Endothelial cell of umbilical vein (primary cell): ENCODE measurements at regions not wholly inside any gene's neighbourhood (a gene's known extent, or its start where the extent isn't known, plus 50 kb on each side); places are given as distances from the start of the nearest gene placed in this dataset.

Source experiments
- BruUV-seq: library from RNA; stranded (reverse); fragments of 400-500 nt; replicated peaks from 2 replicates; lab custom pipeline; 2021; lab: Mats Ljungman, UMichigan
- CTCF ChIA-PET: fragments of 300-600, 350-600 bp; sonication (Branson Sonifier 250); formaldehyde crosslinking; loops from one replicate; lab custom pipeline; 2021; ENCODE audit warnings: antibody characterized with exemption, inconsistent platforms; lab: Charles Lee
- POLR2A ChIA-PET: fragments of 300-600, 350-600 bp; sonication (Branson Sonifier 250); formaldehyde crosslinking; loops from one replicate; lab custom pipeline; 2021; ENCODE audit warnings: antibody characterized with exemption, inconsistent platforms; lab: Charles Lee
- DNase-seq: peaks from one replicate; pipeline ENCODE4 v3.0.0-alpha.2; 2011; ENCODE audit warnings: low read depth, low spot score
- FAIRE-seq: peaks from 2 replicates; lab custom pipeline; 2011; peaks lifted over from hg19 to GRCh38; lab: Jason Lieb, UNC
- H2AFZ ChIP-seq: 2 replicates; pipeline ENCODE4 v1.6.0; 2012; ENCODE audit warnings: low read depth, low read length, control low read depth, inconsistent platforms
- H3K27ac ChIP-seq: 2 replicates; pipeline ENCODE4 v1.5.1; 2011; ENCODE audit warnings: low read depth, mild to moderate bottlenecking, control low read depth, low read length, moderate library complexity; ENCODE audit not compliant: insufficient read depth
- H3K27me3 ChIP-seq, 2 experiments: 2 replicates each; pipeline versions ENCODE4 v1.6.0 to v1.6.1; 2011; ENCODE audit warnings: low read length in 2 of 2, mixed read lengths in 1 of 2; ENCODE audit not compliant: control insufficient read depth in 2 of 2, insufficient read depth in 2 of 2
- H3K36me3 ChIP-seq, 2 experiments: 2 replicates in 1 of 2; 3 replicates in 1 of 2; pipeline ENCODE4 v1.5.1; 2011; ENCODE audit warnings: low read length in 2 of 2, mild to moderate bottlenecking in 1 of 2, moderate library complexity in 1 of 2; ENCODE audit not compliant: control insufficient read depth in 2 of 2, insufficient read depth in 2 of 2; ENCODE audit errors: extremely low read depth in 1 of 2
- H3K4me1 ChIP-seq: 3 replicates; pipeline ENCODE4 v1.5.1; 2011; ENCODE audit warnings: mild to moderate bottlenecking, low read length; ENCODE audit not compliant: control insufficient read depth, insufficient read depth; ENCODE audit errors: extremely low read depth
- H3K4me2 ChIP-seq: 2 replicates; pipeline ENCODE4 v1.6.1; 2011; ENCODE audit warnings: low read length, control low read depth, mixed read lengths; ENCODE audit not compliant: insufficient read depth
- H3K4me3 ChIP-seq, 3 experiments: fragments of 200-600 bp in 1 of 3; sonication (generic), shearing (Covaris generic) in 1 of 3; replicated peaks in 1 of 3; 2 replicates each; pipeline ENCODE4 v1.5.1; 2011 to 2016; ENCODE audit warnings: control low read depth in 3 of 3, low read length in 3 of 3, mild to moderate bottlenecking in 2 of 3, inconsistent platforms in 1 of 3, low read depth in 1 of 3, moderate library complexity in 1 of 3; ENCODE audit not compliant: insufficient read depth in 1 of 3
- H3K79me2 ChIP-seq: 2 replicates; pipeline ENCODE4 v1.6.0; 2012; ENCODE audit warnings: low read length, inconsistent platforms; ENCODE audit not compliant: control insufficient read depth, insufficient read depth
- H3K9ac ChIP-seq: replicated peaks from 2 replicates; pipeline ENCODE3; 2011; ENCODE audit warnings: low read length, control low read depth; ENCODE audit not compliant: insufficient read depth; ENCODE audit errors: extremely low read depth
- H3K9me1 ChIP-seq: replicated peaks from 3 replicates; pipeline ENCODE4 v1.6.0; 2011; ENCODE audit warnings: mild to moderate bottlenecking, low read length; ENCODE audit not compliant: control insufficient read depth, insufficient read depth; ENCODE audit errors: extremely low read depth
- H3K9me3 ChIP-seq: replicated peaks from 2 replicates; pipeline ENCODE4 v1.5.1; 2012; ENCODE audit warnings: low read length, inconsistent platforms; ENCODE audit not compliant: control insufficient read depth, insufficient read depth
- H4K20me1 ChIP-seq: replicated peaks from 2 replicates; pipeline ENCODE3; 2011; ENCODE audit warnings: mild to moderate bottlenecking, low read length; ENCODE audit not compliant: control insufficient read depth, insufficient read depth; ENCODE audit errors: extremely low read depth
- CTCF ChIP-seq, 2 donors: IDR thresholded peaks; 1 replicate in 1 of 2; 2 replicates in 1 of 2; pipeline ENCODE4 v1.5.1; 2011; ENCODE audit warnings: low read length in 2 of 2, mild to moderate bottlenecking in 2 of 2, moderate library complexity in 2 of 2, control low read depth in 1 of 2, inconsistent platforms in 1 of 2, low read depth in 1 of 2; ENCODE audit not compliant: insufficient read depth in 1 of 2; ENCODE audit errors: extremely low read depth in 1 of 2
- EZH2 ChIP-seq: IDR thresholded peaks from 2 replicates; pipeline ENCODE4 v1.6.1; 2012; ENCODE audit warnings: borderline replicate concordance, low read depth, mild to moderate bottlenecking, moderate library complexity, low read length, inconsistent platforms; ENCODE audit not compliant: severe bottlenecking
- JUN ChIP-seq: IDR thresholded peaks from 2 replicates; pipeline ENCODE4 v1.6.1; 2011; ENCODE audit warnings: borderline replicate concordance, low read depth; ENCODE audit not compliant: insufficient read length, insufficient read depth
- MYC ChIP-seq: IDR thresholded peaks from one replicate; pipeline ENCODE4 v1.6.1; 2011; ENCODE audit warnings: mild to moderate bottlenecking, low read depth, low read length
- POLR2A ChIP-seq: IDR thresholded peaks from 2 replicates; pipeline ENCODE4 v1.6.1; 2012; ENCODE audit warnings: low read depth, mild to moderate bottlenecking, control low read depth, low read length
- POLR2AphosphoS5 ChIP-seq: IDR thresholded peaks from 2 replicates; pipeline ENCODE4 v1.6.1; 2012; ENCODE audit warnings: low read depth, mild to moderate bottlenecking, control low read depth, low read length, moderate library complexity; ENCODE audit not compliant: insufficient read depth
- dilution Hi-C: fragments of 300-500 bp; cut with MboI; formaldehyde crosslinking; loops from one replicate; pipeline ENCODE4 v1.15.0; 2019; ENCODE audit warnings: low sequenced_read_pairs; ENCODE audit not compliant: extremely low pct_ligation_motif_present
- intact Hi-C: fragments of 100-400 bp; cut with micrococcal nuclease; formaldehyde crosslinking; loops from one replicate; pipeline ENCODE4 v1.10.0; 2022
- TF ChIP-seq, protein P1 (sequence below): IDR thresholded peaks from 2 replicates; pipeline ENCODE4 v1.6.1; 2011; ENCODE audit not compliant: insufficient read depth, insufficient read length

- DNase-seq: no peak
- H4K20me1 ChIP-seq: no peaks in the 10 kb centered on the region
These were observed 90.0 kb upstream of the CPNE4 start for GRCh38 chr3:132124651-132125284.

More at GRCh38 chr3:132124651-132125284, 90.0 kb upstream of the CPNE4 start:
- TF ChIP-seq MYC (no peak), JUN (no peak), CTCF (IDR thresholded peaks at IDR 0.05; ENCODE audit: extremely low read depth in 1 of 2, insufficient read depth in 1 of 2, low read depth in 1 of 2, low read length in 2 of 2) (no peak), POLR2AphosphoS5 (no peak), POLR2A (no peak), EZH2 (no peak)
- TF ChIP-seq, protein P1, sequence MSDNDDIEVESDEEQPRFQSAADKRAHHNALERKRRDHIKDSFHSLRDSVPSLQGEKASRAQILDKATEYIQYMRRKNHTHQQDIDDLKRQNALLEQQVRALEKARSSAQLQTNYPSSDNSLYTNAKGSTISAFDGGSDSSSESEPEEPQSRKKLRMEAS: no peak
- H3K27ac ChIP-seq: no peak overlapping the region
- ChIA-PET POLR2A (no interaction called here), CTCF (no interaction called here)
- dilution Hi-C loops (no loop called here), intact Hi-C loops (no loop called here)
- H3K4me2 ChIP-seq: no peak overlapping the region
- no peaks in the 10 kb centered on the region for H3K36me3 ChIP-seq
- no peak overlapping the region for H3K9ac ChIP-seq
- H3K79me2 ChIP-seq: no peaks in the 10 kb centered on the region
- FAIRE-seq: no peak
- H3K9me1 ChIP-seq: no peaks in the 10 kb centered on the region
- BruUV-seq: no TSS peak
- H2AFZ ChIP-seq: no peak overlapping the region
- no peak overlapping the region for H3K4me3 ChIP-seq
- H3K9me3 ChIP-seq: no peaks in the 10 kb centered on the region
- H3K4me1 ChIP-seq: no peaks in the 10 kb centered on the region
- peaks cover 4 to 8% of the 10 kb centered on the region in 2 experiments for H3K27me3 ChIP-seq
